ENCODE measurements at regions not wholly inside any gene's neighbourhood (a gene's known extent, or its start where the extent isn't known, plus 50 kb on each side); places are given as distances from the start of the nearest gene placed in this dataset.

DNA sequence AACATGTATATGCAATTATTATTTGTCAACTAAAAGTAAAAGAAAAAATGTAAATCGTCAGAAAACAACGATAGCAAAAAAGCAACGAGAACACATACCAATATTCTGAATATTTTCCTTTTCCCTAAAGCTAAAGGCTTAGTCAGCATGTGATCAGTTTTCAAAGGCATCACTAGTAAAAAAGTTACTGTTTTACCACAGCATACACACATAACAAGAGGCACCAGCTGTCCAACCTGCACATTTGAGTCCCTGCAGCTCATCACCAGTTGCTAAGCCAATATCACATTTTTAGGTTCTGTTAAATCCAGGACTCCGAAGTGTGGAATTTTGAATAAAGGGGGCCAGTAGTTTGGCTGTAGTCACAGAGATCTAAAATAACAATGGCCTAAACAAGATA, 203.8 kb downstream of the ADGRA3 start:
- TF ChIP-seq, protein P1, sequence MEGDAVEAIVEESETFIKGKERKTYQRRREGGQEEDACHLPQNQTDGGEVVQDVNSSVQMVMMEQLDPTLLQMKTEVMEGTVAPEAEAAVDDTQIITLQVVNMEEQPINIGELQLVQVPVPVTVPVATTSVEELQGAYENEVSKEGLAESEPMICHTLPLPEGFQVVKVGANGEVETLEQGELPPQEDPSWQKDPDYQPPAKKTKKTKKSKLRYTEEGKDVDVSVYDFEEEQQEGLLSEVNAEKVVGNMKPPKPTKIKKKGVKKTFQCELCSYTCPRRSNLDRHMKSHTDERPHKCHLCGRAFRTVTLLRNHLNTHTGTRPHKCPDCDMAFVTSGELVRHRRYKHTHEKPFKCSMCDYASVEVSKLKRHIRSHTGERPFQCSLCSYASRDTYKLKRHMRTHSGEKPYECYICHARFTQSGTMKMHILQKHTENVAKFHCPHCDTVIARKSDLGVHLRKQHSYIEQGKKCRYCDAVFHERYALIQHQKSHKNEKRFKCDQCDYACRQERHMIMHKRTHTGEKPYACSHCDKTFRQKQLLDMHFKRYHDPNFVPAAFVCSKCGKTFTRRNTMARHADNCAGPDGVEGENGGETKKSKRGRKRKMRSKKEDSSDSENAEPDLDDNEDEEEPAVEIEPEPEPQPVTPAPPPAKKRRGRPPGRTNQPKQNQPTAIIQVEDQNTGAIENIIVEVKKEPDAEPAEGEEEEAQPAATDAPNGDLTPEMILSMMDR (IDR thresholded peaks at IDR 0.05; ENCODE audit: insufficient read depth, low read length): no peak
- no peak overlapping the region for H3K4me3 ChIP-seq (ENCODE audit: low read depth, low read length)
- no peak for DNase-seq (ENCODE audit: low read depth)

DNA sequence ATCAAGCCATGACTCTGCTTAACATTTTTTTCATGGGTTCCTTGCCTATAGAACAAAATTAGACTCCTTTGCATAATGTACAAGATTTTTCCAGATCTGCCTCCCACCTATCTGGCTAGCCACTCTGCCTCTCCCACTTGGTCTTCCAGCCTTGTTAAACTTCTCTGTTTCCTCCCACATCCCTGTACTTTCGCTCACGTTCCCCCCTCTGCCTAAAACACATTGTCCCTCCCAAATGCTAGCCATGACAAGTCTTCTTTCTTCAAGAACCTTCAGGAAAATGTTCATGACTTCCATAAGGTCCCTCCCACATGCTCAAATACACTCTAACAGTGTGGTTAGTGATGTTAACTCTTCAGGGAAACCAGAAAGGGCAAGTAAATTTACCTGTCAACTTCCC, 214.6 kb downstream of the ADGRA3 start:
- DNase-seq (ENCODE audit: low read depth): no peak
- no peak overlapping the region for H3K4me3 ChIP-seq (ENCODE audit: low read depth, low read length)

DNA sequence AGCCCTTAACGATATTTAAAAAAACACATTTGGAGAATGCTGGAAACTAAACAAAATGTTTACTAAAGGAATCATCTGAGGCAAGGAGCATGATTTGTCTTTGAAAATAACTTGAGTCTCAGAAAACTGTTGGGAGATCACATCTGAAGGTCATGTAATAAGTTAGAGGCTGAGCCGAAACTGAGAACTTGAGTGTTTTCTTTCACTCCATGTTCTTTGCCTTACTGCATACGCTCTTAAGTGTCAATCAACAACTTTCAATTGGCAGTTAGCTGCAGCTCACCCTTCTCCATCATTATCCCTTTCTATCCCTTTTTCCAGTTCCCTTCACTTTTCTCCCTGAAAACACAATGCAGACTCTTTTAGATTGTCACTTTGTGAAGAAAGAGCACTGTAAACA, 216.2 kb downstream of the ADGRA3 start:
- no peak for DNase-seq (ENCODE audit: low read depth)
- no peak overlapping the region for H3K4me3 ChIP-seq (ENCODE audit: low read depth, low read length)
- TF ChIP-seq, protein P1 (IDR thresholded peaks at IDR 0.05; ENCODE audit: insufficient read depth, low read length): no peak

More for the DNA sequence above, 214.6 kb downstream of the ADGRA3 start:
- TF ChIP-seq, protein P1 (IDR thresholded peaks at IDR 0.05; ENCODE audit: insufficient read depth, low read length): no peak

DNA sequence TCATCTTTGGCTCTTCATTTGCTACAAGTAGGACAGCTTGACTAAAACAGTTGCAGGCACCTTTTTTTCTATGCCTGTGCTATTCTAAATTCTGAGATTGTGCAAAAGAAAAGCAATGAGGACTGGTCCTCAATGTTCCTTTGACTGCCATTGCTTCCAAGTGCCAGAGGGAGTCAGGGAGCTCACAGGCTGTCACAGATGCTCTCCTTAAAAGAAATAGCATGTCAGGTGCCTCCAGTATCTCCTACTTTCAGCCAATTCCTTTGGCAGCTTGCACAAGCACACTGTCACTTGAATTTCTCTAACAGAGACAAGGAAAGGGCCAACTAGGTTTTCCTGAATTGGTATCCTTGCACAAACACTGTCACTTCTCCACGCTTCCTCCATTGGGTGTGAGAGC, 228.2 kb downstream of the ADGRA3 start:
- TF ChIP-seq, protein P1 (IDR thresholded peaks at IDR 0.05; ENCODE audit: insufficient read depth, low read length): no peak
- DNase-seq (ENCODE audit: low read depth): no peak
- H3K4me3 ChIP-seq (ENCODE audit: low read depth, low read length): no peak overlapping the region

DNA sequence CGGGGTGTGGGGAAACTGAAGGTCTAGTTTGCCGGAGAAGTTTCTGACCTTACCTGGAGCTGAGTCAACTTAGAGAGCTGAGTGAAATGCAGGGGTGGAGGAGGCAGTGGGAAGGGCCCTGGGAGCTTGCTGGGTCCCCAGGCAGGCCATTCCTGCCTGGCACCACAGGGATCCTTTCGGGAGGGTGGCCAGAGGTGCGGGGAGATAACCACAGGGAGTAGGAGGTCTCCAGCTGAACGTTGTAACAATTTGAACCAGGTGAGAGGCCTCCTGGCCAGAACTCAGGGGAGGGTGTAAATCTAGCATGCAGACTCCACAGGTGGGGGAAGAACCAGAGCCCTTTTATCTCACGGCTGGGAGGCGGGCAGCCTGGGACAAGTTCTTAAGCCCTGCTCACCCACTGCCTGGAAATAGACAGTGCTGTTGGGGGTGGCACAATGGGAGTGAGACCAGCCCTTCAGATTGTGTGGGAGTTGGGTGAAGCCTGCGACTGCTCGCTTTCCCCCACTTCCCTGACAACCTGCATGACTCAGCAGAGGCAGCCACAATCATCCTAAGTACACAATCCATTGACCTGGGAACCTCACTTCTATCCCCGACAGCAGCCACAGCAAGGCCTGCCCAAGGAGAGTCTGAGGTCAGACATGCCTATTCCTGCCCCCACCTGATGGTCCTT, 247.4 kb downstream of the ADGRA3 start:
- DNase-seq (ENCODE audit: low read depth): no peak
- TF ChIP-seq, protein P1 (IDR thresholded peaks at IDR 0.05; ENCODE audit: insufficient read depth, low read length): no peak

DNA sequence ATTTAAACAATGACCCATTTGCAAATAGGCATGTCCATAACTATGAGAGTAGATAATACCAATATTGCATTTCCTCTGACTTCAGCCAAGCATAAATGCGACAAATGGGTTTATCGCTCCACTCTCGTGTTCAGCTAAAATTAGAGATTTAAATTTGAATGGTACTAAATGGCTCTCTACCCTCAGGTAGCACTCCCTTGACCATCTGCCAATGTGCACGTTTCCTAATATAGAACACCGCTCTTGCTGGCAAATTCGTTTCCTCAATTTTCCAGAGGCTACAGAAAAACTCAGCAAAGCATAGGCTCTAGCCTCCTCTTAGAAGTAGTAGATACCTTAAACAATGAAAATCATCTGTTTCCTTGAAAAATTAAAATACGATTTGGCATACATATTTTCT, 251.6 kb downstream of the ADGRA3 start:
- TF ChIP-seq, protein P1 (IDR thresholded peaks at IDR 0.05; ENCODE audit: insufficient read depth, low read length): no peak
- DNase-seq (ENCODE audit: low read depth): no peak
- no peak overlapping the region for H3K4me3 ChIP-seq (ENCODE audit: low read depth, low read length)

More for the DNA sequence above, 247.4 kb downstream of the ADGRA3 start:
- H3K4me3 ChIP-seq (ENCODE audit: low read depth, low read length): no peak overlapping the region

DNA sequence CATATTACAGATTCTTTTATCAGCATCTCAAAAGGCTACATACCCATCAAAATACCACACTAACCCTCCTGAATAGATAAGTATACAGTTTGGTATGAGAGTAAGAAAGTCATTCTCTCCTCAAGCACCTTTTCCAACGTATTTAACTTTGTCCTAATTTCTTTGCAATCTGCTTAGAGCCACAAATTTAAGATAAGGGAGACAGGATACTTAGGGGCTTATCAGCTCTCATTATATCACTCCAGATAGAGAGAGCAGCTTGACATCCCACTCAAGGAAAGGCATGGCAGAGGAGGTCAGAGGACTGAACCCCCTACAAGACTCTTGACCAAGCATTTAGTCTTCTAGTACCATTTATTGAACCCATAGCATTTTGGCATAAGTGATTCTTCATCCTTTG, 262.4 kb downstream of the ADGRA3 start:
- DNase-seq (ENCODE audit: low read depth): no peak
- TF ChIP-seq, protein P1 (IDR thresholded peaks at IDR 0.05; ENCODE audit: insufficient read depth, low read length): no peak
- H3K4me3 ChIP-seq (ENCODE audit: low read depth, low read length): no peak overlapping the region
